NB4 (cell line): ENCODE measurements at regions not wholly inside any gene's neighbourhood (a gene's known extent, or its start where the extent isn't known, plus 50 kb on each side); places are given as distances from the start of the nearest gene placed in this dataset.

Source experiments
- DNase-seq: peaks from one replicate; pipeline ENCODE4 v3.0.0; 2010; ENCODE audit warnings: low read depth
- H3K4me3 ChIP-seq: one replicate; pipeline ENCODE4 v1.5.1; 2011; ENCODE audit warnings: mild to moderate bottlenecking, low read depth, low read length, moderate library complexity
- CTCF ChIP-seq: IDR thresholded peaks from one replicate; pipeline ENCODE4 v1.5.1; 2012; ENCODE audit warnings: low read depth, low read length
- MYC ChIP-seq: IDR thresholded peaks from 2 replicates; pipeline ENCODE4 v1.6.1; 2011; ENCODE audit warnings: low read depth, low read length
- POLR2A ChIP-seq: IDR thresholded peaks from 2 replicates; pipeline ENCODE4 v1.6.1; 2011; ENCODE audit warnings: mild to moderate bottlenecking; ENCODE audit not compliant: insufficient read length; ENCODE audit errors: extremely low read depth
- TF ChIP-seq, protein P1 (sequence below): IDR thresholded peaks from 2 replicates; pipeline ENCODE4 v1.6.1; 2011; ENCODE audit warnings: low read depth, low read length

GRCh38 chr4:60033826-60034225 lies 1166.3 kb upstream of the ADGRL3 start:
- no peak overlapping the region for H3K4me3 ChIP-seq
- no peak for TF ChIP-seq CTCF
- TF ChIP-seq, protein P1, sequence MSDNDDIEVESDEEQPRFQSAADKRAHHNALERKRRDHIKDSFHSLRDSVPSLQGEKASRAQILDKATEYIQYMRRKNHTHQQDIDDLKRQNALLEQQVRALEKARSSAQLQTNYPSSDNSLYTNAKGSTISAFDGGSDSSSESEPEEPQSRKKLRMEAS, result no peak
- no peak for TF ChIP-seq MYC
- no peak for TF ChIP-seq POLR2A
- DNase-seq, result no peak

DNA sequence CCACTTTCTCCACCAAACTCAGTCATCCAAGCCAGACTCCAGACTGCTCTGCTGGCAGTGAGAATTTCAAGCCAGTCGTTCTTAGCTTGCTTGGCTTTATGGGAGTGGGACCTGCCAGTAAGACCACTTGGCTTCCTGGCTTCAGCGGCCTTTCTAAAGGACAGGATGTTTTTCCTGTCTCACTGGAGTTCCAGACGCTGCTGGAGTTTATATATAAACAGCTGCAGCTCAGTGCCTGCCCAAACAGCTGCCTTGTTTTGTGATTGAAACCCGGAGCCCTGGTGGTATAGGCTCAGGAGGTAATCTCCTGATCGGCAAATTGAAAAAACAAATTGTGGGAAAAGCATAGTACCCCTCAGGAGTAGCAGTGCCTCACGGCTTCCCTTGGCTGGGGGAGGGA lies 1165.8 kb upstream of the ADGRL3 start:
- no peak for TF ChIP-seq MYC
- DNase-seq, result no peak
- H3K4me3 ChIP-seq, result no peak overlapping the region

DNA sequence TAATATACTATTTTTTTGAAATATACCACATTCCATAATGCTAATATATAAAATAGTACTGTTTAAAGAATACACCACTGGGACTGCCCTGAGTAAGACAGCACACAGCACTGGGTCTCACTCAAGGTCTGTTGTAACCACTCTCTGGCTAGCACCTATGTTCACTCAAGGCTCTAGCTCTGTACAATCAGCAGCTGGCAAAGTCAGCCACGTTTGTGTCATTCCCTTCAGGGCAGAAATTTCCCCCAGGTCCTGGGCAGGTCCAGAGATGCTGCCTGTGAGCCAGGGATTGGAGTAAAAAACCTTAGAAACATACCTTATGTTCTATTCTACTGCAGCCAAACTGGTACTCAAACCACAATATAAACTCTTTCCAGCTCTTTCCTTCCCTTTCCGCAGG lies 1160.2 kb upstream of the ADGRL3 start:
- no peak overlapping the region for H3K4me3 ChIP-seq
- TF ChIP-seq, protein P1, result no peak
- TF ChIP-seq MYC (no peak), POLR2A (no peak), CTCF (no peak)
- DNase-seq, result no peak

- no peak for DNase-seq
- no peak overlapping the region for H3K4me3 ChIP-seq
- no peak for TF ChIP-seq MYC
- TF ChIP-seq POLR2A, result no peak
- TF ChIP-seq, protein P1, result no peak
- no peak for TF ChIP-seq CTCF
These were observed 1157.9 kb upstream of the ADGRL3 start for GRCh38 chr4:60042231-60042652.

DNA sequence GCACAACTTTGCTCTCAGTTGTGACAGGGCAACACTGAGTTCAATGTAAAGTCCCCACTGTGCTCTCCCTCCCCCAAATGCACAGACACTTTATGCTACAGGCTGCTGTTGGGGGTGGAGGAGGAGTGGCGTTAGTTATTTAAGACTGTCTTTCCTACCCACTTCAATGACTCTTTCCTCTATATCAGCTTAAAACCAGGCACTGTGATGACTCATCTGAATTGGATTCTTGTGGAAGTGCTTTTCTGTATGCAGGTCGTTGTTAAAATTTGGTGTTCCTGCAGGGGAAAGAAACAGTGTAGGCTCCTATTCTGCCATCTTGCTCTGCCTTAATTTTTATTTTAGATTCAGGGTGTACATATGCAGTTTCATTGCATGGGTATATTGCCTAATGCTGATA lies 1157.2 kb upstream of the ADGRL3 start:
- TF ChIP-seq CTCF (no peak), POLR2A (no peak), MYC (no peak)
- TF ChIP-seq, protein P1, result no peak
- no peak overlapping the region for H3K4me3 ChIP-seq
- no peak for DNase-seq

DNA sequence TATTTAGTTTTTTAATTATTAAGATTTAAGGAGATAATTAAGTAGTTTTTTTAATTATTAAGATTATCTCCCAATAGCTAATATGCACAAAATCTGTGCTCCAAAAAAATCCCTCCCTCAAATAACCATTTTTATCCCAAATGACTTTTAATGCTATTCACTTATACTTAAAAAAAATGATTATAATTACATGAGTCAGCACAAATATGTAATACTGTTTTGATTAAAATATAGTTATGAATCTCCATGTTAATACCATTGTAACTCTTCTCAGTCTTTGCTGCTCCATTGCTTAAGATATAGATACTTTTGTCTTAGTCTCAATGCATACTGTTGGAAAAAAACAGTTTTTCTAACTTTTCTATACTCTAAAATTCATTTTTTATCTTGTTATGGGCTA lies 1121.1 kb upstream of the ADGRL3 start:
- H3K4me3 ChIP-seq, result no peak overlapping the region
- no peak for TF ChIP-seq MYC
- TF ChIP-seq CTCF, result no peak
- no peak for TF ChIP-seq POLR2A
- TF ChIP-seq, protein P1, result no peak
- no peak for DNase-seq
